Esophagus muscularis mucosa (tissue), 4 donors: ENCODE measurements at regions not wholly inside any gene's neighbourhood (a gene's known extent, or its start where the extent isn't known, plus 50 kb on each side); places are given as distances from the start of the nearest gene placed in this dataset.

Source experiments
- DNase-seq: peaks from one replicate; pipeline ENCODE4 v3.0.0-alpha.2; 2017; ENCODE audit errors: extremely low spot score
- H3K27ac ChIP-seq, 4 donors: fragments of 200-600 bp; sonication (generic); replicated peaks in 1 of 4; 1 replicate in 3 of 4; 2 replicates in 1 of 4; pipeline ENCODE4 v1.5.1; 2016 to 2019; ENCODE audit warnings: mild to moderate bottlenecking in 1 of 4
- H3K27me3 ChIP-seq, 4 donors: fragments of 200-600 bp; sonication (generic); one replicate each; pipeline versions ENCODE4 v1.5.1 to v1.6.0; 2016 to 2019
- H3K36me3 ChIP-seq, 4 donors: fragments of 200-600 bp; sonication (generic); one replicate each; pipeline ENCODE4 v1.5.1; 2016 to 2019
- H3K4me1 ChIP-seq, 4 donors: fragments of 200-600 bp; sonication (generic); one replicate each; pipeline ENCODE4 v1.5.1; 2016 to 2019
- H3K4me3 ChIP-seq, 4 donors: fragments of 200-600 bp; sonication (generic); 1 replicate in 2 of 4; 2 replicates in 2 of 4; pipeline ENCODE4 v1.5.1; 2016 to 2019; ENCODE audit warnings: mild to moderate bottlenecking in 4 of 4, moderate library complexity in 1 of 4
- H3K9me3 ChIP-seq, 4 donors: fragments of 200-600 bp; sonication (generic); 1 replicate in 3 of 4; 2 replicates in 1 of 4; pipeline ENCODE4 v1.5.1; 2016 to 2019
- CTCF ChIP-seq, 3 experiments: fragments of 200-600 bp in 2 of 3; fragments of 450-650 bp in 1 of 3; sonication (generic) in 2 of 3; IDR thresholded peaks; one replicate each; pipeline ENCODE4 v1.5.1; 2017 to 2019; ENCODE audit warnings: antibody characterized with exemption in 3 of 3, mild to moderate bottlenecking in 2 of 3, moderate library complexity in 1 of 3
- EP300 ChIP-seq: sonication (generic); formaldehyde crosslinking; IDR thresholded peaks from one replicate; pipeline ENCODE4 v1.6.1; 2017; ENCODE audit warnings: antibody characterized with exemption
- POLR2A ChIP-seq: fragments of 450-650 bp; IDR thresholded peaks from one replicate; pipeline ENCODE4 v1.6.1; 2017; ENCODE audit warnings: antibody characterized with exemption, moderate library complexity, mild to moderate bottlenecking, low read depth
- POLR2AphosphoS5 ChIP-seq, 2 donors: sonication (generic); formaldehyde crosslinking; IDR thresholded peaks; one replicate each; pipeline ENCODE4 v1.6.1; 2017; ENCODE audit warnings: antibody characterized with exemption in 2 of 2
- WGBS: methylation state at CpG from one replicate; pipeline ENCODE4 v1.1.5; 2018; 5-methylcytosine and 5-hydroxymethylcytosine counted together
- intact Hi-C: fragments of 100-400 bp; cut with DNase I; formaldehyde crosslinking; loops from one replicate; pipeline ENCODE4 v1.15.1; 2023

GRCh38 chr11:15493921-15494620, 379.3 kb downstream of the INSC start:
- intact Hi-C loops = no loop called here
- TF ChIP-seq CTCF (IDR thresholded peaks at IDR 0.05) = no peak
- TF ChIP-seq EP300 = no peak
- TF ChIP-seq POLR2A = no peak
- TF ChIP-seq POLR2AphosphoS5 (IDR thresholded peaks at IDR 0.05) = no peak
- Histone ChIP-seq H3K27me3 (no peaks in the 10 kb centered on the region), H3K4me1 (no peaks in the 10 kb centered on the region), H3K36me3 (no peaks in the 10 kb centered on the region), H3K4me3 (no peak overlapping the region), H3K27ac (no peak overlapping the region), H3K9me3 (no peaks in the 10 kb centered on the region)
- 75% methylated on average over 1 of the region's 1 CpG for WGBS
- peak; percentile 68 for DNase-seq

GRCh38 chr11:15494740-15495139, 380.0 kb downstream of the INSC start:
- intact Hi-C loops = no loop called here

GRCh38 chr11:15495462-15495861, 380.7 kb downstream of the INSC start:
- TF ChIP-seq POLR2AphosphoS5 (IDR thresholded peaks at IDR 0.05) (no peak), POLR2A (no peak), CTCF (IDR thresholded peaks at IDR 0.05) (no peak), EP300 (no peak)
- no peak for DNase-seq
- Histone ChIP-seq H3K9me3 (no peaks in the 10 kb centered on the region), H3K27me3 (no peaks in the 10 kb centered on the region), H3K4me3 (no peak overlapping the region), H3K27ac (no peak overlapping the region), H3K36me3 (no peaks in the 10 kb centered on the region), H3K4me1 (no peaks in the 10 kb centered on the region)
- intact Hi-C loops = no loop called here
- WGBS = 75% methylated on average over 3 of the region's 3 CpGs

More at GRCh38 chr11:15494740-15495139, 380.0 kb downstream of the INSC start:
- H3K27ac ChIP-seq = no peak overlapping the region
- H3K4me3 ChIP-seq = no peak overlapping the region
- H3K4me1 ChIP-seq = no peaks in the 10 kb centered on the region
- no peaks in the 10 kb centered on the region for H3K27me3 ChIP-seq
- H3K36me3 ChIP-seq = no peaks in the 10 kb centered on the region
- peak; percentile 55 for DNase-seq
- WGBS = 94% methylated on average over 1 of the region's 1 CpG
- no peaks in the 10 kb centered on the region for H3K9me3 ChIP-seq
- TF ChIP-seq EP300 (no peak), POLR2A (no peak), CTCF (IDR thresholded peaks at IDR 0.05) (no peak), POLR2AphosphoS5 (IDR thresholded peaks at IDR 0.05) (no peak)

- Histone ChIP-seq H3K4me3 (no peak overlapping the region), H3K36me3 (no peaks in the 10 kb centered on the region), H3K27me3 (no peaks in the 10 kb centered on the region), H3K27ac (no peak overlapping the region), H3K4me1 (no peaks in the 10 kb centered on the region), H3K9me3 (no peaks in the 10 kb centered on the region)
- intact Hi-C loops = no loop called here
- 74% methylated on average over 5 of the region's 5 CpGs for WGBS
- DNase-seq = peak; percentile 78
- TF ChIP-seq POLR2AphosphoS5 (IDR thresholded peaks at IDR 0.05) (no peak), EP300 (no peak), CTCF (IDR thresholded peaks at IDR 0.05) (no peak), POLR2A (no peak)
Measured at GRCh38 chr11:15497366-15497765, 382.6 kb downstream of the INSC start.

- Histone ChIP-seq H3K9me3 (no peaks in the 10 kb centered on the region), H3K4me1 (no peaks in the 10 kb centered on the region), H3K27ac (no peak overlapping the region), H3K36me3 (no peaks in the 10 kb centered on the region), H3K4me3 (no peak overlapping the region), H3K27me3 (no peaks in the 10 kb centered on the region)
- intact Hi-C loops = no loop called here
- no peak for DNase-seq
- 85% methylated on average over 3 of the region's 3 CpGs for WGBS
- TF ChIP-seq POLR2A (no peak), CTCF (IDR thresholded peaks at IDR 0.05) (no peak), EP300 (no peak), POLR2AphosphoS5 (IDR thresholded peaks at IDR 0.05) (no peak)
Measured at GRCh38 chr11:15499674-15500073, 385.0 kb downstream of the INSC start.
